ENCODE measurements at regions not wholly inside any gene's neighbourhood (a gene's known extent, or its start where the extent isn't known, plus 50 kb on each side); places are given as distances from the start of the nearest gene placed in this dataset.

DNA sequence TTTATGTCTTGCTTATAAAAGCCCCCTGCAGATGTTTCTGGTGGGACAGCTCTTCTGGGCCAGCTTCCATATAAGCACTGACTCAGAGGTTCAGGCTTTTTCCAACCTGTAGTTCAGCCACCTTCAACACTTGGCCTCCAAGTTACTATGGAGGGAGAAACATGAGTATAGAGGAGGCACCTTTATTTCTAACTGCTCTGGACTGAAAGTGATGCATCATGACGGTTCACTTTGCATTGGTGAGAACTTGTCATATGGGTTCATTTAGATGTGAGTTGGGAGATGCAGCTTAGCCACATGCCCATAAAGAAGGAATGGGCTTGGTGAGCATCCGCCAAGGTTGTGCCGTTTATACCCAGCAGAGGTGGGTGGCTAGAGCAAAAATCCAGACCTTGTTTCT, 58.8 kb upstream of the CFAP161 start:
- in situ Hi-C loops (cut with MboI) = no loop called here
- no peaks in the 10 kb centered on the region for H3K79me2 ChIP-seq (ENCODE audit: control insufficient read depth, insufficient read depth, low read length)
- ChIA-PET POLR2A (interaction anchor here (1.1 kb wide), 2 partner anchors 10 to 11 kb away, joined by 3 read pairs; no protein-coding TSS in a partner anchor), CTCF (ENCODE audit: low intra/inter-chr PET ratio) (no interaction called here)
- ATAC-seq (no peak; the same call in 2 of the 3 replicates), FAIRE-seq (no peak), DNase-seq (ENCODE audit: extremely low read depth in 1 of 4, low spot score in 3 of 4) (no peak)
- no peaks in the 10 kb centered on the region for H3K36me3 ChIP-seq (ENCODE audit: control insufficient read depth, insufficient read depth, low read length)
- 58% methylated on average over 3 of the region's 3 CpGs for WGBS (ENCODE audit: insufficient coverage, low coverage, missing lambda C conversion rate)
- no peak overlapping the region for H3K4me3 ChIP-seq
- no TSS peak for BruUV-seq (replicated peaks)
- H3K9ac ChIP-seq (ENCODE audit: insufficient read depth in 1 of 2, low read depth in 2 of 2, low read length in 2 of 2) = no peak overlapping the region
- no peaks in the 10 kb centered on the region for H4K20me1 ChIP-seq (replicated peaks; ENCODE audit: control insufficient read depth, insufficient read depth, low read length)
- H3K9me3 ChIP-seq (replicated peaks; ENCODE audit: control insufficient read depth, insufficient read depth, low read depth, low read length) = no peaks in the 10 kb centered on the region
- no peaks in the 10 kb centered on the region for H3K9me1 ChIP-seq (ENCODE audit: control insufficient read depth, insufficient read depth, low read length)
- H3K4me2 ChIP-seq (ENCODE audit: insufficient read depth, low read length) = no peak overlapping the region
- H3K27ac ChIP-seq (ENCODE audit: extremely low read depth, low read depth, low read length) = no peak overlapping the region
- H3K4me1 ChIP-seq (replicated peaks in 1 of 2; ENCODE audit: control insufficient read depth in 2 of 2, insufficient read depth in 2 of 2, low read length in 2 of 2) = peaks cover 0 to 15% of the 10 kb centered on the region in 2 experiments; a peak in 3 of 5 replicates
- no peak for TF ChIP-seq ZNF512 (tag; IDR thresholded peaks at IDR 0.05)
- no peak for TF ChIP-seq RUNX1 (IDR thresholded peaks at IDR 0.05; ENCODE audit: low read depth)
- no peak for TF ChIP-seq ZNF217 (CRISPR knock-in tag; IDR thresholded peaks at IDR 0.05)
- no peak for TF ChIP-seq HDAC8 (tag; IDR thresholded peaks at IDR 0.05)
- TF ChIP-seq ELF4 (CRISPR knock-in tag; IDR thresholded peaks at IDR 0.05) = no peak
- TF ChIP-seq ZNF174 (CRISPR knock-in tag; IDR thresholded peaks at IDR 0.05) = no peak
- TF ChIP-seq, protein P1, sequence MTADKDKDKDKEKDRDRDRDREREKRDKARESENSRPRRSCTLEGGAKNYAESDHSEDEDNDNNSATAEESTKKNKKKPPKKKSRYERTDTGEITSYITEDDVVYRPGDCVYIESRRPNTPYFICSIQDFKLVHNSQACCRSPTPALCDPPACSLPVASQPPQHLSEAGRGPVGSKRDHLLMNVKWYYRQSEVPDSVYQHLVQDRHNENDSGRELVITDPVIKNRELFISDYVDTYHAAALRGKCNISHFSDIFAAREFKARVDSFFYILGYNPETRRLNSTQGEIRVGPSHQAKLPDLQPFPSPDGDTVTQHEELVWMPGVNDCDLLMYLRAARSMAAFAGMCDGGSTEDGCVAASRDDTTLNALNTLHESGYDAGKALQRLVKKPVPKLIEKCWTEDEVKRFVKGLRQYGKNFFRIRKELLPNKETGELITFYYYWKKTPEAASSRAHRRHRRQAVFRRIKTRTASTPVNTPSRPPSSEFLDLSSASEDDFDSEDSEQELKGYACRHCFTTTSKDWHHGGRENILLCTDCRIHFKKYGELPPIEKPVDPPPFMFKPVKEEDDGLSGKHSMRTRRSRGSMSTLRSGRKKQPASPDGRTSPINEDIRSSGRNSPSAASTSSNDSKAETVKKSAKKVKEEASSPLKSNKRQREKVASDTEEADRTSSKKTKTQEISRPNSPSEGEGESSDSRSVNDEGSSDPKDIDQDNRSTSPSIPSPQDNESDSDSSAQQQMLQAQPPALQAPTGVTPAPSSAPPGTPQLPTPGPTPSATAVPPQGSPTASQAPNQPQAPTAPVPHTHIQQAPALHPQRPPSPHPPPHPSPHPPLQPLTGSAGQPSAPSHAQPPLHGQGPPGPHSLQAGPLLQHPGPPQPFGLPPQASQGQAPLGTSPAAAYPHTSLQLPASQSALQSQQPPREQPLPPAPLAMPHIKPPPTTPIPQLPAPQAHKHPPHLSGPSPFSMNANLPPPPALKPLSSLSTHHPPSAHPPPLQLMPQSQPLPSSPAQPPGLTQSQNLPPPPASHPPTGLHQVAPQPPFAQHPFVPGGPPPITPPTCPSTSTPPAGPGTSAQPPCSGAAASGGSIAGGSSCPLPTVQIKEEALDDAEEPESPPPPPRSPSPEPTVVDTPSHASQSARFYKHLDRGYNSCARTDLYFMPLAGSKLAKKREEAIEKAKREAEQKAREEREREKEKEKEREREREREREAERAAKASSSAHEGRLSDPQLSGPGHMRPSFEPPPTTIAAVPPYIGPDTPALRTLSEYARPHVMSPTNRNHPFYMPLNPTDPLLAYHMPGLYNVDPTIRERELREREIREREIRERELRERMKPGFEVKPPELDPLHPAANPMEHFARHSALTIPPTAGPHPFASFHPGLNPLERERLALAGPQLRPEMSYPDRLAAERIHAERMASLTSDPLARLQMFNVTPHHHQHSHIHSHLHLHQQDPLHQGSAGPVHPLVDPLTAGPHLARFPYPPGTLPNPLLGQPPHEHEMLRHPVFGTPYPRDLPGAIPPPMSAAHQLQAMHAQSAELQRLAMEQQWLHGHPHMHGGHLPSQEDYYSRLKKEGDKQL (CRISPR knock-in tag; IDR thresholded peaks at IDR 0.05; ENCODE audit: borderline replicate concordance) = no peak
- TF ChIP-seq, protein P2, sequence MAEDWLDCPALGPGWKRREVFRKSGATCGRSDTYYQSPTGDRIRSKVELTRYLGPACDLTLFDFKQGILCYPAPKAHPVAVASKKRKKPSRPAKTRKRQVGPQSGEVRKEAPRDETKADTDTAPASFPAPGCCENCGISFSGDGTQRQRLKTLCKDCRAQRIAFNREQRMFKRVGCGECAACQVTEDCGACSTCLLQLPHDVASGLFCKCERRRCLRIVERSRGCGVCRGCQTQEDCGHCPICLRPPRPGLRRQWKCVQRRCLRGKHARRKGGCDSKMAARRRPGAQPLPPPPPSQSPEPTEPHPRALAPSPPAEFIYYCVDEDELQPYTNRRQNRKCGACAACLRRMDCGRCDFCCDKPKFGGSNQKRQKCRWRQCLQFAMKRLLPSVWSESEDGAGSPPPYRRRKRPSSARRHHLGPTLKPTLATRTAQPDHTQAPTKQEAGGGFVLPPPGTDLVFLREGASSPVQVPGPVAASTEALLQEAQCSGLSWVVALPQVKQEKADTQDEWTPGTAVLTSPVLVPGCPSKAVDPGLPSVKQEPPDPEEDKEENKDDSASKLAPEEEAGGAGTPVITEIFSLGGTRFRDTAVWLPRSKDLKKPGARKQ (CRISPR knock-in tag; IDR thresholded peaks at IDR 0.05) = no peak
- no peak for TF ChIP-seq ZNF589 (CRISPR knock-in tag; IDR thresholded peaks at IDR 0.05; ENCODE audit: low read depth)
- no peak for TF ChIP-seq ZNF77 (CRISPR knock-in tag; IDR thresholded peaks at IDR 0.05)
- no peak for TF ChIP-seq NELFE (IDR thresholded peaks at IDR 0.05; ENCODE audit: insufficient read depth, insufficient read length)
- no peaks in the 10 kb centered on the region for H3K27me3 ChIP-seq (ENCODE audit: control insufficient read depth in 2 of 2, insufficient read depth in 2 of 2, low read length in 2 of 2)
- intact Hi-C loops (cut with micrococcal nuclease) = no loop called here
- peak overlapping the region; percentile 33 for H2AFZ ChIP-seq (ENCODE audit: low read depth, low read length)
